GM13976 (cell line): ENCODE measurements at regions not wholly inside any gene's neighbourhood (a gene's known extent, or its start where the extent isn't known, plus 50 kb on each side); places are given as distances from the start of the nearest gene placed in this dataset.

Source experiments
- DNase-seq: peaks from one replicate; pipeline ENCODE4 v3.0.0; 2012; ENCODE audit warnings: low spot score
- in situ Hi-C: fragments of 300-500 bp; cut with MboI; formaldehyde crosslinking; loops from one replicate; pipeline ENCODE4 v1.12.0; 2022; ENCODE audit warnings: low sequenced_read_pairs, mixed read lengths, inconsistent platforms; ENCODE audit not compliant: unreplicated experiment
- TF ChIP-seq, protein P1 (sequence below): IDR thresholded peaks from 2 replicates; pipeline ENCODE4 v1.5.1; 2012; ENCODE audit warnings: borderline replicate concordance, mild to moderate bottlenecking; ENCODE audit not compliant: insufficient read depth; ENCODE audit errors: extremely low read depth, missing control alignments, control extremely low read depth

DNA sequence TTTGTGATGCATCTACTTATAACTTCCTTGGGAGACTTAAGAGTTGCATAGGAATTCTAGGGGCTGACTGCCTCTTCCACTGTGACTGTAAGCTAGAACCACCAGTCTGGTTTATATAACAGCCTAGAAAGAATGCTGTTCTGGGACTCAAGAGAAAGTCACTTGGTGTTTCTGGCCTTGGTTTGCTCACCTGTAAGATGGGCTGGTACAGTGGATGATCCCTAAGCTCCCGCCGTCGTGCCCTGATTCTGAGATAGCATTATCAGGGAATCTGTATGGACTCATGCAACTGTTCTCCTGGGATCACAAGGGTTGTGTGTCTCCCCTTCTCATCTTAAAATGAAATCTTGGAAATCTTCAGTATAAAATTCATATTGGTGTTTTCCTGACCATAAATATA is 100.6 kb downstream of the LYZL1 start:
- TF ChIP-seq, protein P1, sequence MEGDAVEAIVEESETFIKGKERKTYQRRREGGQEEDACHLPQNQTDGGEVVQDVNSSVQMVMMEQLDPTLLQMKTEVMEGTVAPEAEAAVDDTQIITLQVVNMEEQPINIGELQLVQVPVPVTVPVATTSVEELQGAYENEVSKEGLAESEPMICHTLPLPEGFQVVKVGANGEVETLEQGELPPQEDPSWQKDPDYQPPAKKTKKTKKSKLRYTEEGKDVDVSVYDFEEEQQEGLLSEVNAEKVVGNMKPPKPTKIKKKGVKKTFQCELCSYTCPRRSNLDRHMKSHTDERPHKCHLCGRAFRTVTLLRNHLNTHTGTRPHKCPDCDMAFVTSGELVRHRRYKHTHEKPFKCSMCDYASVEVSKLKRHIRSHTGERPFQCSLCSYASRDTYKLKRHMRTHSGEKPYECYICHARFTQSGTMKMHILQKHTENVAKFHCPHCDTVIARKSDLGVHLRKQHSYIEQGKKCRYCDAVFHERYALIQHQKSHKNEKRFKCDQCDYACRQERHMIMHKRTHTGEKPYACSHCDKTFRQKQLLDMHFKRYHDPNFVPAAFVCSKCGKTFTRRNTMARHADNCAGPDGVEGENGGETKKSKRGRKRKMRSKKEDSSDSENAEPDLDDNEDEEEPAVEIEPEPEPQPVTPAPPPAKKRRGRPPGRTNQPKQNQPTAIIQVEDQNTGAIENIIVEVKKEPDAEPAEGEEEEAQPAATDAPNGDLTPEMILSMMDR, result no peak
- in situ Hi-C loops, result no loop called here
- no peak for DNase-seq

DNA sequence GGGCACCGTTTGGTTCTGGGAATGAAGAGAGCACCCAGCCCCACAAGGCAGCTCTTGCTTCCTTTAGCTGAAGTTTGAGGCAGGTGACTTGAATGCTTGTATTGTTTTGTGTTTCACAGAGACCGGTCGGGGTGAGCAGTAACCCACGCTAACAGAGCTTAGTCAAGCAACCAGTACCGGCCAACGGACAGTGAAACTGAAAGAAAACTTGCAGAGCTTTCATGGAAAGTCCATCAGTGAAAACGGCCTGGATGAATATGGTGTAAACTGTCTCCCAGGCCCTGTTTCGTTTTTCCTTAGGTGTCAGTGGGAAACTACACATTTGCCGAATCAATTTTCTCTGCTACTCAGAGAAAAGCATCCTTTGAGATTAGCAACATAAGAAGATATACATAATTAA is 101.1 kb downstream of the LYZL1 start:
- TF ChIP-seq, protein P1, result no peak
- no peak for DNase-seq
- in situ Hi-C loops, result no loop called here

DNA sequence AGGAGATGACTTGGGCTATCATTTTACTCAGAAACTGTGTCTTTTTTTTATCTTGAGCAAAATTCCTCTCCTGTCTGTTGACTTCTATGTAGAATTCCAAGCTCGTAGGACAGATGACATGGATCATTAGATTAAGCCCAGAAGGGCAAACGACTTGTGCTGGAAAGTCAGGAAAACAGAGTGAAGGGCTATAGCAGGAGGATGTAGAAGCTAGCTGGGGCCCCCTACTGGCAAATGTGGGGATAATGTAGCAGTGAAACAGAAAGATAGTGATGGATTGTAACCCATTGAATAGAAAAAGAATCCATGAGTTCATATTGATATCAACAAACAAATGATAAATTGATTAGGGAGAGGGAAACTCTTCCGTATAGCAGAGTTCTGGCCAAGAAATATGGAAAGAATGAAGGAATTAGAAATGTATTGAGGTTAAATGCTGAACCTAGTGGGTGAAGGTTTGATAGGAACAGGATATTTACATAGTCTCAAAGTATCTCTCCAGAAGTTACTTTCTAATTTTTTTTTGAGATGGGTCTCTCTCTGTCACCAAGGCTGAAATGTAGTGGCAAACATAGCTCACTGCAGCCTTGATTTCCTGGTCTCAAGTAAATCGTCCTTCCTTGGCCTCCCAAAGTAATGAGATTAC is 103.6 kb downstream of the LYZL1 start:
- in situ Hi-C loops, result no loop called here
- DNase-seq, result peak; percentile 55
- TF ChIP-seq, protein P1, result peak; percentile 74

DNA sequence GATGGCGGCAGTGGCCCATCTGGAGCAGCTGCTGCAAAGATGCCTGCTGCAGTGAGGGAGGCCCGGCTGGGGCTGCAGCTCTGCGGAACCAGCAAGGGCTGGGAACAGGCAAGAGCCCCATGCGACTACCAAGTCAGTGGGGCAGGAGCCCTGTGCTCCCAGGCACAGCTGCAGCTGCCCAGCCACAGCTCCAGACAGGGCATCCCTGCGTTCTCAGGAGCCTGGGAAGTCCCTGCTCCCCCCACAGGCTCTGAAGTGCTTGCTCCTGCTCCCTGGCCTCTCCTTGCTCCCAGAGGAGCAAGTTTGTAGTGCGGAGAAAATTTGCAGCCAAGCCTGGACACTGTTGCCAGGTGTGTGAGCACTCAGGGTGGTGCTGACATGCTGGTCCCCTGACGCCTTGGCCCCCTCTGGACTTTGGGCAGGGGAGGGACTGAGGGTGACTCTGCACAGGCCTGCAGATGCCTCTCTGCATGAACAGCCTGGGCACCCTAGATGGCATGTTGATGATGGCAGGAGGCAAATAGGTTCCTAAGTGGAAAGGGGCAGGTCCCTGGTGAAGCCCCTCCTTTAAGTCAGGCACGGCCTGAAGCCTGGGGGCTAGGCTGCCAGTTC is 105.6 kb downstream of the LYZL1 start:
- TF ChIP-seq, protein P1, result no peak
- no peak for DNase-seq
- in situ Hi-C loops, result no loop called here

DNA sequence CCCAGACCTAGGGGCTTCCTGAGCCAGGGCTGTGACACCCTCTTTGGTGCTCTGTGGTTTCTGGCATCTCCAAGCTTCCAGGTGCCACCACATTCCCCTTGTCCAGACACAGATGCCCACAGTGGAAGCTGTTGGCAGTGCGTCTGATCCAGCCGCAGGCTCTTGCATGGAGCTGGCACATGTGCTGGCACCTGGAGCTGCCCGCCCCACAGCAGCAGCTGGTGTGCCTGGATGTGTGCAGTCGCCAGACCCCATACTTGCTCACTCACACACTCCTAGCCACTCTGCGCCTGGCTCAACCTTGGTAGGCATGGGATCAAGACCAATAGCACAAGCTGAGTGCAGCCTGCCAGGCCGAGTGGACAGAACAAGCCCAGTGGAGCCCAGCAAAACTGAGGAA is 106.5 kb downstream of the LYZL1 start:
- TF ChIP-seq, protein P1, result no peak
- in situ Hi-C loops, result no loop called here
- DNase-seq, result no peak

DNA sequence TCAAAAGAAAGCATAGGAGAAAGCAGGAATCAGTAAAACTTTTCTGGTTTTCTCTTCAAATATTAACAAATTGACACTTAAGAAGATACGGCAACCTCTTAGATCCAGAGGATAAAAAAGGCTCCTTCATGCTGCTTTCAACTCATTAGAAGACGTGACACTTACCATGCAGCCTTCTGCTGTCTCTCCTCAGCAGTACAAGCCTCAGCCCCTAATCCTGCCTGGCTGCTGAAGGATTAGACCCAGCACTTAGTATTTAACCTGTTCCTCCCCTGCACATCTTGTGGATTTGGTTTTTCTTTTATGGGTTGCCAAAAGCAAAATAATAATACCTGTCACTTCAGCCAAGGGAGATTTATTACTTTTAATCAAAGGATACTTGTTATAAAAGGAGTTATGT is 108.4 kb downstream of the LYZL1 start:
- no peak for DNase-seq

More for the DNA sequence above, 108.4 kb downstream of the LYZL1 start:
- TF ChIP-seq, protein P1, result no peak
- in situ Hi-C loops, result no loop called here
